ENCODE measurements at regions not wholly inside any gene's neighbourhood (a gene's known extent, or its start where the extent isn't known, plus 50 kb on each side); places are given as distances from the start of the nearest gene placed in this dataset.

DNA sequence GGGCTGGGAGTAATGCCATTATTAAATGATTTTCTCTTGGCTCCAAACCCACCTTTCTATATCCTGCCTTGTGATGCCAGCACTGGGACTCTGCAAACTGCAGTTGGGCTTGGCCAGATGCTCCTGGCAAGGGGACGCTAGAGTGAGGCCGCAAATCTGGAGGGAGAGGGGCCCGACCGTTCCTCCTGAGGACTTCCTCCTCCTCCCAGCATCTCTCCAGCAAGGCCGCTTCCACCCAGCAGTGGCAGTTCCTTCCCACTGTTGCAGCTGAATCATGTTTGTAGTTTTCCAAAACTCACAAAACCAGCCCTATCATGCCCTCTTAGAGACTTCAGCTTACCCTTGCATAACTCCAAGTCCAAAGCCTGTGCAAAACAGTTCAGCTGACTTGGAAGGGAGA, 244.4 kb downstream of the FOXA2 start:
- TF ChIP-seq, protein P1, sequence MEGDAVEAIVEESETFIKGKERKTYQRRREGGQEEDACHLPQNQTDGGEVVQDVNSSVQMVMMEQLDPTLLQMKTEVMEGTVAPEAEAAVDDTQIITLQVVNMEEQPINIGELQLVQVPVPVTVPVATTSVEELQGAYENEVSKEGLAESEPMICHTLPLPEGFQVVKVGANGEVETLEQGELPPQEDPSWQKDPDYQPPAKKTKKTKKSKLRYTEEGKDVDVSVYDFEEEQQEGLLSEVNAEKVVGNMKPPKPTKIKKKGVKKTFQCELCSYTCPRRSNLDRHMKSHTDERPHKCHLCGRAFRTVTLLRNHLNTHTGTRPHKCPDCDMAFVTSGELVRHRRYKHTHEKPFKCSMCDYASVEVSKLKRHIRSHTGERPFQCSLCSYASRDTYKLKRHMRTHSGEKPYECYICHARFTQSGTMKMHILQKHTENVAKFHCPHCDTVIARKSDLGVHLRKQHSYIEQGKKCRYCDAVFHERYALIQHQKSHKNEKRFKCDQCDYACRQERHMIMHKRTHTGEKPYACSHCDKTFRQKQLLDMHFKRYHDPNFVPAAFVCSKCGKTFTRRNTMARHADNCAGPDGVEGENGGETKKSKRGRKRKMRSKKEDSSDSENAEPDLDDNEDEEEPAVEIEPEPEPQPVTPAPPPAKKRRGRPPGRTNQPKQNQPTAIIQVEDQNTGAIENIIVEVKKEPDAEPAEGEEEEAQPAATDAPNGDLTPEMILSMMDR (IDR thresholded peaks at IDR 0.05; ENCODE audit: low read depth, low read length, poor library complexity, severe bottlenecking), result no peak
- TF ChIP-seq EZH2phosphoT487 (IDR thresholded peaks at IDR 0.05; ENCODE audit: borderline replicate concordance, low read length), result no peak

Data from DOHH2 (cell line).